ENCODE measurements at regions not wholly inside any gene's neighbourhood (a gene's known extent, or its start where the extent isn't known, plus 50 kb on each side); places are given as distances from the start of the nearest gene placed in this dataset.

GRCh38 chr18:55672574-55673361, 84.8 kb upstream of the TCF4 start:
- TF ChIP-seq, protein P1, sequence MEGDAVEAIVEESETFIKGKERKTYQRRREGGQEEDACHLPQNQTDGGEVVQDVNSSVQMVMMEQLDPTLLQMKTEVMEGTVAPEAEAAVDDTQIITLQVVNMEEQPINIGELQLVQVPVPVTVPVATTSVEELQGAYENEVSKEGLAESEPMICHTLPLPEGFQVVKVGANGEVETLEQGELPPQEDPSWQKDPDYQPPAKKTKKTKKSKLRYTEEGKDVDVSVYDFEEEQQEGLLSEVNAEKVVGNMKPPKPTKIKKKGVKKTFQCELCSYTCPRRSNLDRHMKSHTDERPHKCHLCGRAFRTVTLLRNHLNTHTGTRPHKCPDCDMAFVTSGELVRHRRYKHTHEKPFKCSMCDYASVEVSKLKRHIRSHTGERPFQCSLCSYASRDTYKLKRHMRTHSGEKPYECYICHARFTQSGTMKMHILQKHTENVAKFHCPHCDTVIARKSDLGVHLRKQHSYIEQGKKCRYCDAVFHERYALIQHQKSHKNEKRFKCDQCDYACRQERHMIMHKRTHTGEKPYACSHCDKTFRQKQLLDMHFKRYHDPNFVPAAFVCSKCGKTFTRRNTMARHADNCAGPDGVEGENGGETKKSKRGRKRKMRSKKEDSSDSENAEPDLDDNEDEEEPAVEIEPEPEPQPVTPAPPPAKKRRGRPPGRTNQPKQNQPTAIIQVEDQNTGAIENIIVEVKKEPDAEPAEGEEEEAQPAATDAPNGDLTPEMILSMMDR (IDR thresholded peaks at IDR 0.05), result no peak
- no peak for TF ChIP-seq POLR2A (IDR thresholded peaks at IDR 0.05)
